ENCODE measurements at regions not wholly inside any gene's neighbourhood (a gene's known extent, or its start where the extent isn't known, plus 50 kb on each side); places are given as distances from the start of the nearest gene placed in this dataset.

GRCh38 chr14:38762426-38762825 lies 340.6 kb downstream of the SEC23A start:
- no peak for DNase-seq

GRCh38 chr14:38761033-38761432 lies 342.0 kb downstream of the SEC23A start:
- no peak for DNase-seq

- no peak for DNase-seq
Measured at GRCh38 chr14:38758661-38759060, 344.4 kb downstream of the SEC23A start.

GRCh38 chr14:38755036-38755435 lies 348.0 kb downstream of the SEC23A start:
- no peak for DNase-seq

GRCh38 chr14:38752750-38753149 lies 350.3 kb downstream of the SEC23A start:
- no peak for DNase-seq

- no peak for DNase-seq
Measured at GRCh38 chr14:38752341-38752740, 350.7 kb downstream of the SEC23A start.

- DNase-seq, result no peak
Measured at GRCh38 chr14:38751459-38751858, 351.6 kb downstream of the SEC23A start.

GRCh38 chr14:38749936-38750335 lies 353.1 kb downstream of the SEC23A start:
- DNase-seq, result no peak

GRCh38 chr14:38745861-38746260 lies 357.2 kb downstream of the SEC23A start:
- no peak for DNase-seq

- no peak for DNase-seq
Measured at GRCh38 chr14:38743966-38744584, 359.0 kb downstream of the SEC23A start.

- no peak for DNase-seq
Measured at GRCh38 chr14:38737686-38738407, 365.2 kb downstream of the SEC23A start.

GRCh38 chr14:38735005-38735404 lies 368.0 kb downstream of the SEC23A start:
- no peak for DNase-seq

- no peak for DNase-seq
Measured at GRCh38 chr14:38731962-38732361, 371.1 kb downstream of the SEC23A start.

GRCh38 chr14:38730420-38730819 lies 372.6 kb downstream of the SEC23A start:
- no peak for DNase-seq

- DNase-seq, result no peak
Measured at GRCh38 chr14:38727731-38728130, 375.3 kb downstream of the SEC23A start.

GRCh38 chr14:38724621-38725020 lies 378.4 kb downstream of the SEC23A start:
- no peak for DNase-seq

- DNase-seq, result no peak
Measured at GRCh38 chr14:38723959-38724358, 379.1 kb downstream of the SEC23A start.

- no peak for DNase-seq
Measured at GRCh38 chr14:38723277-38723676, 379.8 kb downstream of the SEC23A start.

- DNase-seq, result peak in 1 of 2 donors; percentile 35
Measured at GRCh38 chr14:38721822-38722431, 381.1 kb downstream of the SEC23A start.

GRCh38 chr14:38718519-38718918 lies 384.5 kb downstream of the SEC23A start:
- no peak for DNase-seq

- no peak for DNase-seq
Measured at GRCh38 chr14:38716926-38717325, 386.1 kb downstream of the SEC23A start.

- DNase-seq, result no peak
Measured at GRCh38 chr14:38710881-38711280, 392.2 kb downstream of the SEC23A start.

GRCh38 chr14:38710196-38710595 lies 392.8 kb downstream of the SEC23A start:
- DNase-seq, result no peak

GRCh38 chr14:38705220-38705619 lies 397.8 kb downstream of the SEC23A start:
- DNase-seq, result no peak

Measured in bone marrow (tissue), 2 donors.